ENCODE measurements at regions not wholly inside any gene's neighbourhood (a gene's known extent, or its start where the extent isn't known, plus 50 kb on each side); places are given as distances from the start of the nearest gene placed in this dataset.

DNA sequence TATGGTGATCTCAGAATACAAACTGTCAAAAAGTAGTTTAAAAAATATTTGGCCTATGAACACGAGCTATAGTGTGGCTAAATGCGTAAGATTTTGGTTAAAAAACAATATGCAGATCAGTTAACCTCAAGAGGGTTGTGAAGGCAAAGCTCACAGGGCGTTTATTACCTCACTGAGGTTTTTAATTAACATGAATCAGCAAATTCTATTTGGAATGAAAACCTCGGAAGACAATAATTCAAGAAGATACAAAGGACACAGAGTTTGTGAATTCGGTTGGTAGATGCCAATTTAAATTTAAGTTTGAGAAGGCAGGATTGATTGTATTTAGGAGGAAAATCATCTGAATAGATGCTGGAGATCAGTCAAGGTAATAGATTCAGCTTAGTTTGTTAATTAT is 1434.6 kb downstream of the C4orf33 start:
- 94% methylated on average over 2 of the region's 5 CpGs for WGBS (ENCODE audit: insufficient coverage, low lambda C conversion rate)
- H3K27me3 ChIP-seq (ENCODE audit: control insufficient read depth, insufficient read depth, low read length): no peaks in the 10 kb centered on the region
- peaks cover 2% of the 10 kb centered on the region for H3K9me3 ChIP-seq (ENCODE audit: control insufficient read depth, low read depth, low read length)
- H3K4me1 ChIP-seq (ENCODE audit: control insufficient read depth, insufficient read depth, low read length): no peaks in the 10 kb centered on the region
- no peak overlapping the region for H3K4me3 ChIP-seq (ENCODE audit: low read length)
- DNase-seq: no peak
- no peaks in the 10 kb centered on the region for H3K36me3 ChIP-seq (ENCODE audit: control insufficient read depth, insufficient read depth, low read length)
- no peak overlapping the region for H3K27ac ChIP-seq (ENCODE audit: low read length)

DNA sequence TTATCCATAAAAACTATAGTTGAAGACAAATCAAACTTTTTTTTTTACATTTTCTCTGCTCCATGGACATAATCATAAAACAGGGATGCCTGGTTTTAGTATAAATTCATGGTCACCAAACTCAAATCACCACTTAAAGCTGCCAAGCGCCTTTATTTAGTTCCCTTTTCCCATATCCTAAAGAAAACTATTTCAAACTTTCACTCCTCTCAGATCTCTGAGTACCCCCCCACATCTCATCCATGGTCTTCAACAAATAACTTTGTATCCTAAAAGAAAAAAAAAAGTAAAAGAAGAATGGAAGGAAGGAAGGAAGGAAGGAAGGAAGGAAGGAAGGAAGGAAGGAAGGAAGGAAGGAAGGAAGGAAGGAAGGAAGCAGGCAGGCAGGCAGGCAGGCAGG is 1438.7 kb downstream of the C4orf33 start:
- no peak for DNase-seq
- Histone ChIP-seq H3K27ac (ENCODE audit: low read length) (no peak overlapping the region), H3K27me3 (ENCODE audit: control insufficient read depth, insufficient read depth, low read length) (no peaks in the 10 kb centered on the region), H3K9me3 (ENCODE audit: control insufficient read depth, low read depth, low read length) (peaks cover 2% of the 10 kb centered on the region), H3K4me1 (ENCODE audit: control insufficient read depth, insufficient read depth, low read length) (no peaks in the 10 kb centered on the region), H3K4me3 (ENCODE audit: low read length) (no peak overlapping the region), H3K36me3 (ENCODE audit: control insufficient read depth, insufficient read depth, low read length) (no peaks in the 10 kb centered on the region)
- no CpG with 5 or more reads among the region's 1 CpG for WGBS (ENCODE audit: insufficient coverage, low lambda C conversion rate)

DNA sequence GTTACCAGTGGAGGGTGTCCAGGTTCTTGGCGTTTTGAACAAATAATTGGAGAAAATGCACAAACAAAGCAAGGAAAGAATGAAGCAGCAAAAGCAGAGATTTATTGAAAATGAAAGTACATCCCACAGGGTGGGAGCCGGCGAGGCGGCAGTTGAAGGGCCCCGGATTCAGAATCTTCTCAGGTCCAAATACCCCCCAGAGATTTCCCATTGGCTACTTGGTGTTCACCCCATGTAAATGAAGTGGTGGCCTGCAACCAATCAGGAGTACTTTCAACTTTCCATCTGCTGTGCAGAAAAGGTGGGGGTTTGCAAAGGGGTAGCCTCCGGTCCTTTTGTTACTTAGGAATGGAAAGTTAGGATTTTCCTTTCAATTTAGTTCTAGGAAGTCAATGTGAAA is 1447.0 kb downstream of the C4orf33 start:
- DNase-seq: no peak
- Histone ChIP-seq H3K4me1 (ENCODE audit: control insufficient read depth, insufficient read depth, low read length) (no peaks in the 10 kb centered on the region), H3K4me3 (ENCODE audit: low read length) (no peak overlapping the region), H3K27ac (ENCODE audit: low read length) (no peak overlapping the region), H3K9me3 (ENCODE audit: control insufficient read depth, low read depth, low read length) (no peaks in the 10 kb centered on the region), H3K36me3 (ENCODE audit: control insufficient read depth, insufficient read depth, low read length) (no peaks in the 10 kb centered on the region), H3K27me3 (ENCODE audit: control insufficient read depth, insufficient read depth, low read length) (no peaks in the 10 kb centered on the region)
- 90% methylated on average over 2 of the region's 6 CpGs for WGBS (ENCODE audit: insufficient coverage, low lambda C conversion rate)

DNA sequence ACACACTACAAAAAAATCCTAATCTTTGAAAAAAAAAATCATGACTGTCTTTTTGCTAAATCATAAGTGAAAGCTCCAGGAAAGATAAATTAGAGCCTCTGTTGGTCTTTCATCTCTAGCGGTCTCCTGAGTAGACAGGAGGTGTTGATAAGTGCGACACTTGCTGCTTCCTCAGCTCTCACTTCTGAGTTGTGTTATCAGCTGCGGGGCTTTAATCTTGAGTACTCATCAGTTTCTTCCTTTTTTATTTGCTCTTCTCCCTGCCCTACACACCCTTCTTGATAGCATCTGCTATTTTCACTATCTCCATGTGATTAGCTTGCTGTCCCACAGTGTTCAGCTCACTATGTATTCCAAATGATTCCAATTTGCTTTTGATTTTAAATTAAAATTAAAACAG is 1449.2 kb downstream of the C4orf33 start:
- no peaks in the 10 kb centered on the region for H3K27me3 ChIP-seq (ENCODE audit: control insufficient read depth, insufficient read depth, low read length)
- no peak for DNase-seq
- H3K27ac ChIP-seq (ENCODE audit: low read length): no peak overlapping the region
- WGBS (ENCODE audit: insufficient coverage, low lambda C conversion rate): 13% methylated on average over 3 of the region's 3 CpGs
- no peaks in the 10 kb centered on the region for H3K4me1 ChIP-seq (ENCODE audit: control insufficient read depth, insufficient read depth, low read length)
- no peaks in the 10 kb centered on the region for H3K36me3 ChIP-seq (ENCODE audit: control insufficient read depth, insufficient read depth, low read length)
- no peak overlapping the region for H3K4me3 ChIP-seq (ENCODE audit: low read length)
- H3K9me3 ChIP-seq (ENCODE audit: control insufficient read depth, low read depth, low read length): no peaks in the 10 kb centered on the region

- Histone ChIP-seq H3K4me3 (ENCODE audit: low read length) (no peak overlapping the region), H3K27me3 (ENCODE audit: control insufficient read depth, insufficient read depth, low read length) (no peaks in the 10 kb centered on the region), H3K36me3 (ENCODE audit: control insufficient read depth, insufficient read depth, low read length) (no peaks in the 10 kb centered on the region), H3K9me3 (ENCODE audit: control insufficient read depth, low read depth, low read length) (no peaks in the 10 kb centered on the region), H3K4me1 (ENCODE audit: control insufficient read depth, insufficient read depth, low read length) (no peaks in the 10 kb centered on the region), H3K27ac (ENCODE audit: low read length) (no peak overlapping the region)
- no CpG with 5 or more reads among the region's 2 CpGs for WGBS (ENCODE audit: insufficient coverage, low lambda C conversion rate)
- no peak for DNase-seq
These were observed 1449.6 kb downstream of the C4orf33 start for GRCh38 chr4:130545596-130545995.

DNA sequence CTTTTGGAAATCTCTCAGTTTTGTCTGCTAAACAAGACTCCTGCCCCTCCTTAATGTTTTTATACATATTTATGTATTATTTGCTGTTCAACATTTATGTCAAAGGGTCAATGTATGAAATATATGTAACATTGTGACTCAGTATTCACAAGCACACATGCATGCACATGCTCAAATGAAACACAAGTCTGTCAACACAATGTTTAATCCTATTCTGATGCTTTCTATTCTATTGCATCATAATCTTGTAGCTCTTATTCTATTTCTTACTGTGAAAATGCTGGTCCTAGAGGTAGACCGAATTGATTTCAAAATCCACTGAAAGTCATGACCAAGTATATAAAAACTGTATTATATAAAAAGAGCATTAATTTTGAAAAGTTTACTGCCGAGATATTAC is 1463.3 kb downstream of the C4orf33 start:
- H3K27me3 ChIP-seq (ENCODE audit: control insufficient read depth, insufficient read depth, low read length): no peaks in the 10 kb centered on the region
- no peak for DNase-seq
- H3K4me3 ChIP-seq (ENCODE audit: low read length): no peak overlapping the region
- no peak overlapping the region for H3K27ac ChIP-seq (ENCODE audit: low read length)
- H3K9me3 ChIP-seq (ENCODE audit: control insufficient read depth, low read depth, low read length): no peaks in the 10 kb centered on the region
- no peaks in the 10 kb centered on the region for H3K4me1 ChIP-seq (ENCODE audit: control insufficient read depth, insufficient read depth, low read length)
- WGBS (ENCODE audit: insufficient coverage, low lambda C conversion rate): 20% methylated on average over 1 of the region's 2 CpGs
- H3K36me3 ChIP-seq (ENCODE audit: control insufficient read depth, insufficient read depth, low read length): no peaks in the 10 kb centered on the region

DNA sequence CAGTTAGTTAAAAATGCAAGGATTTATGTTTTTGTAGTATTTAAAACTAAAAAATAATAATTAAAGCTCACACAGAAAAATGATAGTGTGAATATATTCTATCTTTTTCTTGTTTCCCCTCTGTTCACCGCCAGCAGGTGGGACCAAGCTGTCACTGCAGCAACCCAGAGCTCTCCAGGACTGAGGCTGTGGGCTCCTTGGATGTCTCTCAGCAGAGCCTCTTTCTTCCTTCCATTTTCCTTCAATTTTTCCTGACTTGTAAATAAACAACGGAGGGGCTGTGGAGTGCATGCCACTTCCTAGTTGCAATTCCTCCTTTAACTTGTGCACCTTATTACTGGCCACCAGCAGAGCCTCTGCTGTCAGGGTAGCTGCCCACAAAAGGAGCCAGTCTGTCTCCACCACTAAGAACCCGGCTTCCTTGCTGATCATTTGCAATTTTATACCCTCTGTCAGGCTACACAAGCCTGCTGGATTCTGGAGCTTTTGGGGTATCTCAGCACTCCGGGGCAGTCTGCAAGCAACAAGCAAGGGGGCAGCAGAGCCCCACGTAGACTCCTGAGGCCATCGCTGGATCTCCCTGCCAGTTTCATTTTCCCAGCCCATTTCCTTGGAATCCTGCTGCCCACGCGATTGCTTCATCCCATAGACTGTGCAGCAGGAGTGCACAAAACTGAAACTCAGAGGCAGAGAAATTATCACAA is 1467.4 kb downstream of the C4orf33 start:
- Histone ChIP-seq H3K36me3 (ENCODE audit: control insufficient read depth, insufficient read depth, low read length) (no peaks in the 10 kb centered on the region), H3K27ac (ENCODE audit: low read length) (no peak overlapping the region), H3K4me1 (ENCODE audit: control insufficient read depth, insufficient read depth, low read length) (no peaks in the 10 kb centered on the region), H3K27me3 (ENCODE audit: control insufficient read depth, insufficient read depth, low read length) (no peaks in the 10 kb centered on the region), H3K4me3 (ENCODE audit: low read length) (no peak overlapping the region), H3K9me3 (ENCODE audit: control insufficient read depth, low read depth, low read length) (no peaks in the 10 kb centered on the region)
- DNase-seq: peak; percentile 5 to 11
- WGBS (ENCODE audit: insufficient coverage, low lambda C conversion rate): 70% methylated on average over 2 of the region's 8 CpGs

- Histone ChIP-seq H3K36me3 (ENCODE audit: control insufficient read depth, insufficient read depth, low read length) (no peaks in the 10 kb centered on the region), H3K27ac (ENCODE audit: low read length) (no peak overlapping the region), H3K9me3 (ENCODE audit: control insufficient read depth, low read depth, low read length) (no peaks in the 10 kb centered on the region), H3K4me3 (ENCODE audit: low read length) (no peak overlapping the region), H3K4me1 (ENCODE audit: control insufficient read depth, insufficient read depth, low read length) (no peaks in the 10 kb centered on the region), H3K27me3 (ENCODE audit: control insufficient read depth, insufficient read depth, low read length) (no peaks in the 10 kb centered on the region)
- WGBS (ENCODE audit: insufficient coverage, low lambda C conversion rate): no CpG with 5 or more reads among the region's 1 CpG
- no peak for DNase-seq
These were observed 1468.0 kb downstream of the C4orf33 start for GRCh38 chr4:130563889-130564418.

GRCh38 chr4:130568746-130569145 is 1472.8 kb downstream of the C4orf33 start:
- DNase-seq: no peak
- Histone ChIP-seq H3K27me3 (ENCODE audit: control insufficient read depth, insufficient read depth, low read length) (no peaks in the 10 kb centered on the region), H3K27ac (ENCODE audit: low read length) (no peak overlapping the region), H3K9me3 (ENCODE audit: control insufficient read depth, low read depth, low read length) (no peaks in the 10 kb centered on the region), H3K4me1 (ENCODE audit: control insufficient read depth, insufficient read depth, low read length) (no peaks in the 10 kb centered on the region), H3K4me3 (ENCODE audit: low read length) (no peak overlapping the region), H3K36me3 (ENCODE audit: control insufficient read depth, insufficient read depth, low read length) (no peaks in the 10 kb centered on the region)
- WGBS (ENCODE audit: insufficient coverage, low lambda C conversion rate): 100% methylated on average over 1 of the region's 1 CpG

DNA sequence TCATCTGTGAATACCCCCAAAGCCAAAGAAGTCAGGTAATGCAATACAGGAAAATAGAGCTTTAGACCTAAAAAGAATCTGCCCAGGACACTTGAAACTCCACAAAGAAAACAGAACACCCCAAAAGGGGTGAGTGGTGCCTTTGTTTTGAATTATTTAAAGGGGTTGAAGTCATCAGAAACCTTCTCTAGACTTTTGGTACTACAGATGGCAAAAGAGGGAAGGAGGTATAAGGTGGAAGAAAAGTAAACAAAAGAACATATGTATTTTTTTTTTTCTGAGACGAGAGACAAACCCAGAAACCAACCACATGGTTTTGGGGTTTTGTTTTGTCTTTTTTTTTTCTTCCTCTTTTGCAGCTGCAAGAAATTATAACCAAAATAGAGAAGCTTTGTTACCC is 1477.8 kb downstream of the C4orf33 start:
- no peaks in the 10 kb centered on the region for H3K36me3 ChIP-seq (ENCODE audit: control insufficient read depth, insufficient read depth, low read length)
- WGBS (ENCODE audit: insufficient coverage, low lambda C conversion rate): 83% methylated on average over 1 of the region's 1 CpG
- DNase-seq: no peak
- no peak overlapping the region for H3K27ac ChIP-seq (ENCODE audit: low read length)
- no peaks in the 10 kb centered on the region for H3K9me3 ChIP-seq (ENCODE audit: control insufficient read depth, low read depth, low read length)
- no peaks in the 10 kb centered on the region for H3K4me1 ChIP-seq (ENCODE audit: control insufficient read depth, insufficient read depth, low read length)
- H3K27me3 ChIP-seq (ENCODE audit: control insufficient read depth, insufficient read depth, low read length): no peaks in the 10 kb centered on the region
- no peak overlapping the region for H3K4me3 ChIP-seq (ENCODE audit: low read length)

GRCh38 chr4:130574215-130574614 is 1478.3 kb downstream of the C4orf33 start:
- Histone ChIP-seq H3K4me1 (ENCODE audit: control insufficient read depth, insufficient read depth, low read length) (no peaks in the 10 kb centered on the region), H3K9me3 (ENCODE audit: control insufficient read depth, low read depth, low read length) (no peaks in the 10 kb centered on the region), H3K4me3 (ENCODE audit: low read length) (no peak overlapping the region), H3K36me3 (ENCODE audit: control insufficient read depth, insufficient read depth, low read length) (no peaks in the 10 kb centered on the region), H3K27me3 (ENCODE audit: control insufficient read depth, insufficient read depth, low read length) (no peaks in the 10 kb centered on the region), H3K27ac (ENCODE audit: low read length) (no peak overlapping the region)
- WGBS (ENCODE audit: insufficient coverage, low lambda C conversion rate): no CpG with 5 or more reads among the region's 2 CpGs
- DNase-seq: no peak
